WTC11 (cell line): ENCODE measurements at regions not wholly inside any gene's neighbourhood (a gene's known extent, or its start where the extent isn't known, plus 50 kb on each side); places are given as distances from the start of the nearest gene placed in this dataset.

Experiments used
- ATAC-seq: fragments of 200-7000 bp; cut with Tn5 transposase; 2 replicates; pipeline ENCODE4 v1.10.0; 2021; ENCODE audit warnings: mild to moderate bottlenecking, moderate library complexity
- CTCF ChIA-PET: fragments of 300-600 bp; sonication (Branson Sonifier 250); formaldehyde crosslinking; loops from one replicate; lab custom pipeline; 2021; ENCODE audit warnings: antibody characterized with exemption; lab: Charles Lee
- POLR2A ChIA-PET: fragments of 350-600 bp; sonication (Branson Sonifier 250); formaldehyde crosslinking; loops from one replicate; lab custom pipeline; 2021; ENCODE audit warnings: antibody characterized with exemption; lab: Charles Lee
- DNase-seq: peaks from one replicate; pipeline ENCODE4 v3.0.0; 2021; ENCODE audit warnings: low spot score
- H3K27ac Mint-ChIP-seq: 2 replicates; pipeline ENCODE4 v1.8.0; 2021; ENCODE audit warnings: mixed read lengths
- H3K27me3 Mint-ChIP-seq: 2 replicates; pipeline ENCODE4 v1.8.0; 2021; ENCODE audit warnings: low read depth, mild to moderate bottlenecking, moderate library complexity, mixed read lengths
- H3K36me3 Mint-ChIP-seq: 2 replicates; pipeline ENCODE4 v1.8.0; 2021; ENCODE audit warnings: mixed read lengths
- H3K4me1 Mint-ChIP-seq: 2 replicates; pipeline ENCODE4 v1.8.0; 2022; ENCODE audit warnings: mixed read lengths
- H3K4me3 Mint-ChIP-seq: 2 replicates; pipeline ENCODE4 v1.8.0; 2021; ENCODE audit warnings: mild to moderate bottlenecking, moderate library complexity, mixed read lengths
- H3K9me3 Mint-ChIP-seq: 2 replicates; pipeline ENCODE4 v1.8.0; 2021; ENCODE audit warnings: mixed read lengths
- ATF1 ChIP-seq: sonication (generic); formaldehyde crosslinking; IDR thresholded peaks from 2 replicates; pipeline ENCODE4 v1.8.1; 2023; ENCODE audit warnings: mild to moderate bottlenecking, moderate library complexity, missing genetic modification reagents
- CBFB ChIP-seq: sonication (generic); formaldehyde crosslinking; IDR thresholded peaks from 2 replicates; pipeline ENCODE4 v1.8.1; 2022; ENCODE audit warnings: mild to moderate bottlenecking, low read depth, missing genetic modification reagents
- CREM ChIP-seq: sonication (generic); formaldehyde crosslinking; IDR thresholded peaks from 2 replicates; pipeline ENCODE4 v1.8.1; 2022; ENCODE audit warnings: mild to moderate bottlenecking, missing genetic modification reagents, moderate library complexity
- E2F4 ChIP-seq: sonication (generic); formaldehyde crosslinking; IDR thresholded peaks from 2 replicates; pipeline ENCODE4 v1.8.1; 2022; ENCODE audit warnings: low read depth, mild to moderate bottlenecking, moderate library complexity, missing genetic modification reagents, borderline replicate concordance
- ELF4 ChIP-seq: sonication (generic); formaldehyde crosslinking; IDR thresholded peaks from 2 replicates; pipeline ENCODE4 v1.8.1; 2022; ENCODE audit warnings: low read depth, mild to moderate bottlenecking, moderate library complexity, missing genetic modification reagents
- ETV6 ChIP-seq: sonication (generic); formaldehyde crosslinking; IDR thresholded peaks from 2 replicates; pipeline ENCODE4 v1.8.1; 2022; ENCODE audit warnings: mild to moderate bottlenecking, missing genetic modification reagents
- RELA ChIP-seq: sonication (generic); formaldehyde crosslinking; IDR thresholded peaks from 2 replicates; pipeline ENCODE4 v1.8.1; 2022; ENCODE audit warnings: missing genetic modification reagents, mild to moderate bottlenecking, borderline replicate concordance
- SP1 ChIP-seq: sonication (generic); formaldehyde crosslinking; conservative IDR thresholded peaks from 2 replicates; pipeline ENCODE4 v1.8.1; 2022; ENCODE audit warnings: missing genetic modification reagents
- TEAD1 ChIP-seq: sonication (generic); formaldehyde crosslinking; IDR thresholded peaks from 2 replicates; pipeline ENCODE4 v1.8.0; 2022; ENCODE audit warnings: mild to moderate bottlenecking, missing genetic modification reagents
- ZBTB21 ChIP-seq: sonication (generic); formaldehyde crosslinking; IDR thresholded peaks from 2 replicates; pipeline ENCODE4 v1.8.1; 2023; ENCODE audit warnings: mild to moderate bottlenecking, missing genetic modification reagents, borderline replicate concordance
- ZNF219 ChIP-seq: sonication (generic); formaldehyde crosslinking; IDR thresholded peaks from 2 replicates; pipeline ENCODE4 v1.8.0; 2023; ENCODE audit warnings: missing genetic modification reagents, mild to moderate bottlenecking, borderline replicate concordance
- ZNF232 ChIP-seq: sonication (generic); formaldehyde crosslinking; IDR thresholded peaks from 2 replicates; pipeline ENCODE4 v1.8.0; 2022; ENCODE audit warnings: mild to moderate bottlenecking, missing genetic modification reagents
- ZNF263 ChIP-seq: sonication (generic); formaldehyde crosslinking; IDR thresholded peaks from 2 replicates; pipeline ENCODE4 v1.8.1; 2022; ENCODE audit warnings: low read depth, mild to moderate bottlenecking, moderate library complexity, missing genetic modification reagents
- ZNF416 ChIP-seq: fragments of 250-450 bp; sonication (Bioruptor Pico); IDR thresholded peaks from 2 replicates; pipeline ENCODE4 v1.9.0; 2021; ENCODE audit warnings: mild to moderate bottlenecking, inconsistent platforms
- TF ChIP-seq, protein P1 (sequence below): fragments of 200-600 bp; IDR thresholded peaks from 2 replicates; pipeline ENCODE4 v1.8.0; 2022; ENCODE audit warnings: antibody characterized with exemption
- TF ChIP-seq, protein P2 (sequence below): fragments of 250-450 bp; sonication (Bioruptor Pico); IDR thresholded peaks from 2 replicates; pipeline ENCODE4 v1.9.0; 2021; ENCODE audit warnings: mild to moderate bottlenecking, borderline replicate concordance
- TF ChIP-seq, protein P3 (sequence below): sonication (generic); formaldehyde crosslinking; IDR thresholded peaks from 2 replicates; pipeline ENCODE4 v1.8.1; 2023; ENCODE audit warnings: mild to moderate bottlenecking, missing genetic modification reagents, borderline replicate concordance

GRCh38 chr7:132655131-132655727 lies 79.0 kb upstream of the PLXNA4 start:
- CTCF ChIA-PET = interaction anchor here (0.5 to 3.5 kb wide), 7 partner anchors 11 to 225 kb away, joined by 3 to 31 read pairs (median 5); no protein-coding TSS in a partner anchor
- H3K9me3 Mint-ChIP-seq = peaks cover 8% of the 10 kb centered on the region
- peak; percentile 15 for DNase-seq
- TF ChIP-seq ZBTB21 (CRISPR knock-in tag) (no peak), CREM (CRISPR knock-in tag) (0 out of 2 replicates have a peak, but pooled peaks have one; percentile 20), SP1 (CRISPR knock-in tag) (no peak), ETV6 (CRISPR knock-in tag) (peak; percentile 86)
- TF ChIP-seq, all 79 proteins: peak for 2
- H3K27ac Mint-ChIP-seq = peak overlapping the region; percentile 12; the same call in 1 of the 2 replicates
- peak; percentile 69 for ATAC-seq
- H3K4me1 Mint-ChIP-seq = peaks cover 40% of the 10 kb centered on the region
- no peaks in the 10 kb centered on the region; the same call in 1 of the 2 replicates for H3K27me3 Mint-ChIP-seq
- H3K4me3 Mint-ChIP-seq = peak overlapping the region; percentile 66
- no peaks in the 10 kb centered on the region for H3K36me3 Mint-ChIP-seq
- POLR2A ChIA-PET = no interaction called here

GRCh38 chr7:132654150-132654549 lies 77.9 kb upstream of the PLXNA4 start:
- ChIA-PET POLR2A (no interaction called here), CTCF (interaction anchor here (0.6 to 3.5 kb wide), 23 partner anchors 10 to 734 kb away, joined by 3 to 31 read pairs (median 4); no protein-coding TSS in a partner anchor)
- TF ChIP-seq ZNF219 = no peak
- TF ChIP-seq ZNF232 (CRISPR knock-in tag) = no peak
- TF ChIP-seq, protein P1, sequence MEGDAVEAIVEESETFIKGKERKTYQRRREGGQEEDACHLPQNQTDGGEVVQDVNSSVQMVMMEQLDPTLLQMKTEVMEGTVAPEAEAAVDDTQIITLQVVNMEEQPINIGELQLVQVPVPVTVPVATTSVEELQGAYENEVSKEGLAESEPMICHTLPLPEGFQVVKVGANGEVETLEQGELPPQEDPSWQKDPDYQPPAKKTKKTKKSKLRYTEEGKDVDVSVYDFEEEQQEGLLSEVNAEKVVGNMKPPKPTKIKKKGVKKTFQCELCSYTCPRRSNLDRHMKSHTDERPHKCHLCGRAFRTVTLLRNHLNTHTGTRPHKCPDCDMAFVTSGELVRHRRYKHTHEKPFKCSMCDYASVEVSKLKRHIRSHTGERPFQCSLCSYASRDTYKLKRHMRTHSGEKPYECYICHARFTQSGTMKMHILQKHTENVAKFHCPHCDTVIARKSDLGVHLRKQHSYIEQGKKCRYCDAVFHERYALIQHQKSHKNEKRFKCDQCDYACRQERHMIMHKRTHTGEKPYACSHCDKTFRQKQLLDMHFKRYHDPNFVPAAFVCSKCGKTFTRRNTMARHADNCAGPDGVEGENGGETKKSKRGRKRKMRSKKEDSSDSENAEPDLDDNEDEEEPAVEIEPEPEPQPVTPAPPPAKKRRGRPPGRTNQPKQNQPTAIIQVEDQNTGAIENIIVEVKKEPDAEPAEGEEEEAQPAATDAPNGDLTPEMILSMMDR = no peak
- no peak for TF ChIP-seq ELF4 (CRISPR knock-in tag)
- H3K9me3 Mint-ChIP-seq = peaks cover 8% of the 10 kb centered on the region
- H3K4me3 Mint-ChIP-seq = peak overlapping the region; percentile 35
- DNase-seq (peak; percentile 16), ATAC-seq (peak; percentile 57)
- no peak overlapping the region for H3K27ac Mint-ChIP-seq
- no peaks in the 10 kb centered on the region for H3K36me3 Mint-ChIP-seq
- no peaks in the 10 kb centered on the region; the same call in 1 of the 2 replicates for H3K27me3 Mint-ChIP-seq
- peaks cover 40% of the 10 kb centered on the region for H3K4me1 Mint-ChIP-seq

- Mint-ChIP-seq H3K27ac (no peak overlapping the region), H3K4me1 (peaks cover 40% of the 10 kb centered on the region), H3K27me3 (no peaks in the 10 kb centered on the region; the same call in 1 of the 2 replicates), H3K36me3 (no peaks in the 10 kb centered on the region), H3K9me3 (peaks cover 8% of the 10 kb centered on the region), H3K4me3 (no peak overlapping the region)
- POLR2A ChIA-PET = no interaction called here
- no peak for TF ChIP-seq ZNF263
- no peak for TF ChIP-seq E2F4 (CRISPR knock-in tag)
- TF ChIP-seq ATF1 = no peak
- TF ChIP-seq CBFB (CRISPR knock-in tag) = no peak
- DNase-seq = no peak
- CTCF ChIA-PET = interaction anchor here (0.6 to 3.5 kb wide), 21 partner anchors 9 to 733 kb away, joined by 3 to 31 read pairs (median 4); no protein-coding TSS in a partner anchor
- no peak for ATAC-seq
Measured at GRCh38 chr7:132653366-132653930, 77.2 kb upstream of the PLXNA4 start.

DNA sequence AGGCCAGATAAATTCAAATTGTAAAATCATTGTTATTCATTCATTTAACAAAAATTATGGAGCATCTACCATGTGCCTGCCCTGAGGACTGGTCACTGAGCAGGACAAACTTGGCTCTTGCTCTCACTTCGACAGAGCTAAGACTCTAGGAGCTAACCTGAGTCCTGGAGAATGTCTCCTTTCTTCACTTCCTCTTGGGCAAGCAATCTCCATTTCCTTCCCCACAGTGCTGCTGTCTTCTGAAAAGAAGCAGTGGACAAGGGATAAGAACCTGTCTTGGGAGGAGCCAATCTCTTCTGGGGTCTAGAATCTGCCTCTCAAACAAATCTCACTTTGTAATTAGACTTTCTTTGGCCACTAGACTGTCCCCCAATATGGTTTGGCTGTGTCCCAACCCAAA lies 76.2 kb upstream of the PLXNA4 start:
- Mint-ChIP-seq H3K4me3 (no peak overlapping the region), H3K36me3 (no peaks in the 10 kb centered on the region), H3K9me3 (peaks cover 8% of the 10 kb centered on the region), H3K27me3 (no peaks in the 10 kb centered on the region; the same call in 1 of the 2 replicates), H3K4me1 (peaks cover 37% of the 10 kb centered on the region), H3K27ac (no peak overlapping the region)
- ChIA-PET CTCF (interaction anchor here (2.0 to 3.5 kb wide), 3 partner anchors 8 to 72 kb away, joined by 15 to 31 read pairs (median 15); no protein-coding TSS in a partner anchor), POLR2A (no interaction called here)
- no peak for DNase-seq
- ATAC-seq = no peak
- TF ChIP-seq, protein P2, sequence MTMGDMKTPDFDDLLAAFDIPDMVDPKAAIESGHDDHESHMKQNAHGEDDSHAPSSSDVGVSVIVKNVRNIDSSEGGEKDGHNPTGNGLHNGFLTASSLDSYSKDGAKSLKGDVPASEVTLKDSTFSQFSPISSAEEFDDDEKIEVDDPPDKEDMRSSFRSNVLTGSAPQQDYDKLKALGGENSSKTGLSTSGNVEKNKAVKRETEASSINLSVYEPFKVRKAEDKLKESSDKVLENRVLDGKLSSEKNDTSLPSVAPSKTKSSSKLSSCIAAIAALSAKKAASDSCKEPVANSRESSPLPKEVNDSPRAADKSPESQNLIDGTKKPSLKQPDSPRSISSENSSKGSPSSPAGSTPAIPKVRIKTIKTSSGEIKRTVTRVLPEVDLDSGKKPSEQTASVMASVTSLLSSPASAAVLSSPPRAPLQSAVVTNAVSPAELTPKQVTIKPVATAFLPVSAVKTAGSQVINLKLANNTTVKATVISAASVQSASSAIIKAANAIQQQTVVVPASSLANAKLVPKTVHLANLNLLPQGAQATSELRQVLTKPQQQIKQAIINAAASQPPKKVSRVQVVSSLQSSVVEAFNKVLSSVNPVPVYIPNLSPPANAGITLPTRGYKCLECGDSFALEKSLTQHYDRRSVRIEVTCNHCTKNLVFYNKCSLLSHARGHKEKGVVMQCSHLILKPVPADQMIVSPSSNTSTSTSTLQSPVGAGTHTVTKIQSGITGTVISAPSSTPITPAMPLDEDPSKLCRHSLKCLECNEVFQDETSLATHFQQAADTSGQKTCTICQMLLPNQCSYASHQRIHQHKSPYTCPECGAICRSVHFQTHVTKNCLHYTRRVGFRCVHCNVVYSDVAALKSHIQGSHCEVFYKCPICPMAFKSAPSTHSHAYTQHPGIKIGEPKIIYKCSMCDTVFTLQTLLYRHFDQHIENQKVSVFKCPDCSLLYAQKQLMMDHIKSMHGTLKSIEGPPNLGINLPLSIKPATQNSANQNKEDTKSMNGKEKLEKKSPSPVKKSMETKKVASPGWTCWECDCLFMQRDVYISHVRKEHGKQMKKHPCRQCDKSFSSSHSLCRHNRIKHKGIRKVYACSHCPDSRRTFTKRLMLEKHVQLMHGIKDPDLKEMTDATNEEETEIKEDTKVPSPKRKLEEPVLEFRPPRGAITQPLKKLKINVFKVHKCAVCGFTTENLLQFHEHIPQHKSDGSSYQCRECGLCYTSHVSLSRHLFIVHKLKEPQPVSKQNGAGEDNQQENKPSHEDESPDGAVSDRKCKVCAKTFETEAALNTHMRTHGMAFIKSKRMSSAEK (CRISPR knock-in tag) = no peak
- no peak for TF ChIP-seq RELA (CRISPR knock-in tag)
- TF ChIP-seq, protein P3, sequence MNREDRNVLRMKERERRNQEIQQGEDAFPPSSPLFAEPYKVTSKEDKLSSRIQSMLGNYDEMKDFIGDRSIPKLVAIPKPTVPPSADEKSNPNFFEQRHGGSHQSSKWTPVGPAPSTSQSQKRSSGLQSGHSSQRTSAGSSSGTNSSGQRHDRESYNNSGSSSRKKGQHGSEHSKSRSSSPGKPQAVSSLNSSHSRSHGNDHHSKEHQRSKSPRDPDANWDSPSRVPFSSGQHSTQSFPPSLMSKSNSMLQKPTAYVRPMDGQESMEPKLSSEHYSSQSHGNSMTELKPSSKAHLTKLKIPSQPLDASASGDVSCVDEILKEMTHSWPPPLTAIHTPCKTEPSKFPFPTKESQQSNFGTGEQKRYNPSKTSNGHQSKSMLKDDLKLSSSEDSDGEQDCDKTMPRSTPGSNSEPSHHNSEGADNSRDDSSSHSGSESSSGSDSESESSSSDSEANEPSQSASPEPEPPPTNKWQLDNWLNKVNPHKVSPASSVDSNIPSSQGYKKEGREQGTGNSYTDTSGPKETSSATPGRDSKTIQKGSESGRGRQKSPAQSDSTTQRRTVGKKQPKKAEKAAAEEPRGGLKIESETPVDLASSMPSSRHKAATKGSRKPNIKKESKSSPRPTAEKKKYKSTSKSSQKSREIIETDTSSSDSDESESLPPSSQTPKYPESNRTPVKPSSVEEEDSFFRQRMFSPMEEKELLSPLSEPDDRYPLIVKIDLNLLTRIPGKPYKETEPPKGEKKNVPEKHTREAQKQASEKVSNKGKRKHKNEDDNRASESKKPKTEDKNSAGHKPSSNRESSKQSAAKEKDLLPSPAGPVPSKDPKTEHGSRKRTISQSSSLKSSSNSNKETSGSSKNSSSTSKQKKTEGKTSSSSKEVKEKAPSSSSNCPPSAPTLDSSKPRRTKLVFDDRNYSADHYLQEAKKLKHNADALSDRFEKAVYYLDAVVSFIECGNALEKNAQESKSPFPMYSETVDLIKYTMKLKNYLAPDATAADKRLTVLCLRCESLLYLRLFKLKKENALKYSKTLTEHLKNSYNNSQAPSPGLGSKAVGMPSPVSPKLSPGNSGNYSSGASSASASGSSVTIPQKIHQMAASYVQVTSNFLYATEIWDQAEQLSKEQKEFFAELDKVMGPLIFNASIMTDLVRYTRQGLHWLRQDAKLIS (CRISPR knock-in tag) = no peak
- TF ChIP-seq TEAD1 (CRISPR knock-in tag) = no peak
- TF ChIP-seq ZNF416 (CRISPR knock-in tag) = no peak
